CD4-positive, alpha-beta T cell treated with Interleukin-21 for 1 hour (primary cell): ENCODE measurements at regions not wholly inside any gene's neighbourhood (a gene's known extent, or its start where the extent isn't known, plus 50 kb on each side); places are given as distances from the start of the nearest gene placed in this dataset.

Source experiments
- DNase-seq: peaks from one replicate; pipeline ENCODE4 v3.0.0-alpha.2; 2020

DNA sequence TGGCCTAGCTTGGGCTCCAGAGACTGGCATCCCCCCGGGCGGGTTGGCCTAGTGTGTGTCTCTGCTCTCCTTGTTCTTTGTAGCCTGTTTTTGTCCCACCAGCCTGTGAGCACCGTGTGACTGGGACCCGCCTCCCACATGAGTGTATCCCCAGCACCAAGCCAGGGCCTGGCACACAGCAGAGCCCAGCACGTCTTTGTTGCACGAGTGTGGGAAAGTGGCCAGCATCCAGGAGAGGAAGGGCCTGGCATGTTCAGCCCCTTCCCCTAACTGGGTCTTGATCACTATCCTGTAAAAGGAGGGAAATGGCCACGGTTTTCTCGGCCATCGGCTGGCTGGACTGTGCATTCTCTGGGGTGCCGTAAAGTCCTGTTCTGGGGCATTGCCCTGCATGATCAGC, 290.1 kb downstream of the BMP7 start:
- DNase-seq = no peak

DNA sequence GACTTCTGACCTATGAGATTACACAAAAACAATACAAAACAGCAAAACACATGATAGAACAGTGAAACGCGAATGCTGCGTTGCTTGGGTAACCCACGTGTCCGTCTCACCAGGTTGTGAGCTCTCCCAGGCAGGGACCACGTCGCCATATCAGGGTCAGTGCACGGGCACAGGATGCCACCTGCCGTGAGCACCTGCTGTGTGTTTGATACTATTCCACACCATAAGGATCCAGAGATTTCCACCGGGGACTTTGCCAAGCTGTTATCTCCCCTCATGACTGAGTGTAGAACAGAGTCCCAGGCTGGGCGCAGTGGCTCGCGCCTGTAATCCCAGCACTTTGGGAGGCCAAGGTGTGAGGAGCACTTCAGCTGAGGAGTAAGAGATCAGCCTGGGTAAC, 288.0 kb downstream of the BMP7 start:
- no peak for DNase-seq

DNA sequence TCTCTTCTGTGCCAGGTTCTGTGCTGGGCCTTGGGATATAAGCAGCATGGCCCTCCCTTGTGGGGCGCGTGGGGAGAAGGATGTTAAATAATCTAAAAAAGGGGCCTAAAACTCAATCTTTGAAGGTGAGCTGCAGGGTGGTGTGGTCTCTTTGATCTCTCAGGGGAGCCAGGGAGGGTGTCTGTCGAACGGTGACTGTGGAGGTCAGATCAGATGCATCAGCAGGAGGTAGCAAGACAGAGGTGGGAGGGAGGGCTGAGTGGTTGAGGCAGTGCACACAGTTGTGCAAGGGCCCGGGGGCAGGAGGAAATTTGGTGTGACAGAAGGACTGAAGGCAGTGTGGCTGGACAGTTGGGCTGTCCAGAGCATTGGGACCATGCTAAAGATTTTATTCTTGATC, 287.3 kb downstream of the BMP7 start:
- DNase-seq = no peak

DNA sequence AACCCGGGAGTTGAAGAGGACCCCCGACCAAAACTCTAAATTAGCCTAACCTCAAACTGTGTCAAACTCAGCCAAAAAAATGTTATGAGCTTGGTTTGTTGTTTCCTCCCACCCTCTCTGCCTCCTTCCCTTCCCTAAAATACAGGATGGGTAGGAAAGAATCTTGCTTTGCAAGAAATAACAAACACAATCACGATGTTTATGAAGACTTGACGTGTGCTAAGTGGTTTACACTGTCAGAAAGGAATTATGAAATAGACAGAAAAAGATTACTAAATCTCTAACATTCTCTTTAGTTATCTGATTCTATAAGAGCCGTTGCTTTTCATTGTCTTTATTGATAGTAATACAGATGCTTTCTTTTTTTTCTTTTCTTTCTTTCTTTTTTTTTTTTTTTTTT, 285.1 kb downstream of the BMP7 start:
- DNase-seq = no peak

DNA sequence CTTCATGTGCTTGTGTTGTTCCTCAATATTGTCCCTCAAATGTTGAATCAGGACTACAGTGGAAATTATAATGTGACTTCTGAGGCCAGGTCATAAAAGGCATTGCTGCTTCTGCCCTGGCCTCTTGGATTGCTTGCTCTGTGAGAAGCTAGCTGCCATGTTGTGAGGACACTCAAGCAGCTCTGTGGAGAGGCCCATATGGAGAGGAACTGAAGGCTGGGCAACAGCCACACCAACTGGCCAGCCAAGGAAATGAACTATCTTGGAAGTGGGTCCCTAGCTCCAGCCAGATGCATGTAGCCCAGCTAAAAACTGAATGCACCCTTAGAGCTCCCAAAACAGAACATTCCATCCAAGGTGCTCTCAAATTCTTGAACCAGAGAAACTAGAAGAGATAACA, 282.6 kb downstream of the BMP7 start:
- DNase-seq = no peak

DNA sequence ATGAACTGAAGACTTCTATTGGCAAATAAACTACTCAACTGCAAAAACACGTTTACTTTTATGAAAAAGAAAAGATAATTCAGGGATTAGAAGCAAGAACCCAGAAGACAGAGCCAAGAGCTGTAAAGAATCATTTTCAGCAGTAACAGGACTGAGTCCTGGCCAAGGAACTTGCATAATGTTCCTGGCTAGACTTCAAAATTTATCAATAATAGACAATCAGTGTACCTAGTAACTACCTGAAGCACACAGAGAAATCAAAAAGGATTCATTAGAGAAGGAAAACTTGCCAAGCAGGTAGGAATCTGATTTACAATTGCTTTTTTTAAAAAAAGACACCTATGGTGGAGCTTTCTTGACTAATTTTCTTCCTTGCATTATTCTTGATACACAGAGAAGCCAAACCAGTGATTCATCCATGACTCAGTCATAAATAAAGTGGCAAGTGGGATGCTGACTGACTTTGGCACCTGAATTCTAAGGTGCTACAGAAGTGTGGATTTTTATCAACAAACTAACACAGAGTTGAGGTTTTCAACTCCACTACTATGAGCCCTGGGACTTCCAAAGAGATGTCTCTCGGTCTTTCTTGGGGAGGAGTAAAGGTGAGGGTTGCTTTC, 281.3 kb downstream of the BMP7 start:
- no peak for DNase-seq

DNA sequence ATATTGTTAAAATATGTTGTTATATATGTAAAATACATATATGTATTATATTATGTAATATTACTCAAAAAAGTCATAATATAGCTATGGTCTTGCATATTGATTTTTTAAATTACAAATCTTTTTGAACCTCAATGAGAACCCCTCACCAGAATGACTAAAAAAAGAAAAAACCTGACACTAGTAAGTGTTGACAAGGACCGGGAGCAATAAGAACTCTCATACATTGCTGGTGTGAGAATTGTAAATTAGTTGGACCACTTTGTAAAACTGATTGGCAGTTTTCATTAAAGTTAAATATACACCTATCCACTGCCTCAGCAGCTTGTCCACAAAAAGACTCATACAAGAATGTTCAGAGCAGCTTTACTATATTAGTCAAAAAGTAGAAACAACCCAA, 280.0 kb downstream of the BMP7 start:
- no peak for DNase-seq

DNA sequence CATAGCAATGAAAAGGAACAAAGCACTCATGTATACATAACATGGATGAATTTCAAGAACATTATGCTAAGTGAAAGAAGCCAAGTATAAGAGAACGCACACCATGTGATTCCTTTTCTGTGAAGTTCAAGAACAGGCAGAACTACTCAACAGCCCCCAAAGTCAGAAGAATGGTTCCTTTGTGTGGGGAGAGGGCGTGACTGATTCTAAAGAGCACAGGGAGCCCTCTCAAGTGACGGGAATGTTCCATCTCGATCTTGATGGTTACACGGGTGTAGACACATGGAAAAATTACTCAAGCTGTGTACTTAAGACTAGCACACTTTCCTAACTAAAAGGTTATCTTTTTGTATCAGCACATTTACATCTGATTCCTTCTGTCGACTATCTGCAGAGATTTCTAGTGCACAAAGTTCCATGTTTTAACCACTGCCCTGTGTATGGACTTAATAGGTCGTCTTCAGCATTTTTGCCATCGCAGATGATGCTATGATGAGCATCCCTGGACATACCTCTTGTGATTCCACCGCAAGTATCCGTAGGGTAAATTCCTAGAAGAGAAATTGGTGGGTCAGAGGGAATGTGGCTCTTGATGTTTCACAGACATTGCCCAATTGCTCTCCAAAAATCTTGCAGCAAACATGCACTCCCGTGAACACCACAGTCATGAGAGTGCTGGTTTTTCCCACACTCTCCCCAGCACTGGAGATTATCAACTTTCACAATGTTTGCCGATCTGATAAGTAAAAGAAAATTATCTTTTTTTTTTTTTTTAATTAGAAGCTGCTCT, 279.3 kb downstream of the BMP7 start:
- no peak for DNase-seq

DNA sequence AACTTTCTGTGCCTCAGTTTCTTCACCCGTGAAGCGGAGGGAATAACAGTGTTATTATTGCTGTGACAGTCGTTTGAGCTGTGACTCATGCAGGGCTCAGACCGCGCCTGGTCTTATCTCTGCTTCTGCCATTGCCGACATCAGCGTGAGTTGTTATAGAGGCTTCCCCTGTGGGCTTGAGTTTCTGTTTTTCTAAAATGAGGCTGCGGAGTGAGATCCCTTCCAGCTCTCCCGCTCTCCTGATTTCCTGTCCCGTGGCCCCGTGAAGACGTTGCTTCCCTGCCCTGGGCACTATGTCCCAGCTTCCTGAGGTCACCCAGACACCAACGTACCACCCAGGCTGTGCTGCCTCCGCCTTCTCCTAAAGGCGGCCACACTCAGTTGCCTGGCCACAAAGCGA, 278.5 kb downstream of the BMP7 start:
- no peak for DNase-seq

DNA sequence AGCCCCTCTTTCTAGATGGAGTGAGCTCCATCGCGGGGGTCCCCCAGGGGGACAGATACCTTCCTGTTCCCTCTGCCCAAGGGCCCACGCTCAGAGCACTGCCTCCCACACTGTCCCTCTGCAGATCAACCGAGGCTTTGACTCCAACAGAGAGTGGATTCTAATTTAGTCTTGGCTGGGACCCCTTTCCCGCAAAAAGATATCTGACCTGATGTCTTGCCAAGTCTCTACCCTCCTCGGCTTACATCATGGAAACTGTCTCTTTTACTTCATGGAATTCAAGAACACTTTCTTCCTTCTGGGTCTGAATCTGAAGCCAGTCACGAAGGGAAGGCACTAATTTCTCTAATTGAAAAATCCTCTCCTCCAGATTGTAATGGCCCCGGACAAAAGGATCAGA, 278.0 kb downstream of the BMP7 start:
- DNase-seq = no peak

DNA sequence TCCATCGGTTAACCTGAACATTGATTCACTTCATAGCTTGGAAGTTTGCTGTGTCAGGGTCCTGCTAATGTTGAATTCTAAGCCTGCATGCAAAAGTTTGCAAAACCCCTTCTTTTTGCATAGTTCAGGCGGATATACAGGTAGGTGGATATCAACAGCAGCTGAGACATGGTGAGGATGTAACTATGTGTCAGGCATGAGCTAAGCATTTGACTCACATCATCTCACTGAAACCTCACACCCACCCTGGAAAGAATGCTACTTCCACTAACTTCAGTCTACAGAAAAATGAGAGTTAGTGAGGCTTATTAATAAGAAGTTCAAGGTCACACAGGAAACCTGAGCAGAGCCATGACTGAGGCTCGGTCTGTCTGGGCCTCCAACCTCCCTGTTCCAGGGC, 276.9 kb downstream of the BMP7 start:
- DNase-seq = no peak

DNA sequence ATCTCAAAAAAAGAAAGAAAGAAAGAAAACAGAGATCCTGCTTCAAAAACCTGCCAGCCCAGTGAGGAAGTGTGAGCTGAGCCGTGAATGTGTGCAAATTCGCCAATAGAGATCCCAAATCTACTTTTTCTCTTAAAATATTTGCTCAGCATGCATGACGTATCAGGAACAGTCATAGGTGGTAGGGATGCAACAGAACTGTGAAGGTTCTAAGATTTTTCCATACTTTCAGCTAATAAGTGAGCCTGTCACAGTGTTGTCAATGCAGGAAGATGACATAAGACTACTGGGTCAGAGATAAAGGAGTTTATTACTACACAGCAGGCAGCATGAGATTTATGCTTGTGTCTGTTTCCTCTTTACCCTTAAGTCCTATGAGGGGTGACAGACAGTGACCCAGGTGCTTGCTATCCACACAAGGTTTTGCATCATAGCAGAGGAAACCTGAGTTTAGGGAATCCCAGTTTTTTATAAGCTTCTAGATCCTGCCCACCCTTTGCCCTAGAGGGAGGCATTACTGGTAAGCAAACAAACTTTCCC, 273.4 kb downstream of the BMP7 start:
- no peak for DNase-seq

DNA sequence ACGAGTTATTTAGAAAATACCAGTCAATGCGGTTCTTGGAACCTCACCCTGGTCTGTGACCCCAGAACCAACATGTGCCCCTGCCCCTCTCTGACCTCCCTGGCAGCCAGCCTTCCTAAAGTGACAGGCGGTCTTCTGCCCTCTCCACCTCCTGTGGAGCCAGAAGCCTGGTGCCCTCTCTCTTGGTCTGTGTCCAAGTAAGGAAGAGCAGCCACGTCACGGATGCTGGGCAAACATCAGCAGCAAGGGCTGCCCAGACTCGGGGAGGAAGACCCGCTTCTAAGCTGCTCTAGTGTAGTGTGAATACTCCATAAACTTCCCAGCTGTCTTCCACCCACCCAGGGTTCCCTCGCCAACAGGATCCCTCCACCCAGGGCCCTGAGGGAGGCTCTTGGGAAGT, 272.4 kb downstream of the BMP7 start:
- no peak for DNase-seq

DNA sequence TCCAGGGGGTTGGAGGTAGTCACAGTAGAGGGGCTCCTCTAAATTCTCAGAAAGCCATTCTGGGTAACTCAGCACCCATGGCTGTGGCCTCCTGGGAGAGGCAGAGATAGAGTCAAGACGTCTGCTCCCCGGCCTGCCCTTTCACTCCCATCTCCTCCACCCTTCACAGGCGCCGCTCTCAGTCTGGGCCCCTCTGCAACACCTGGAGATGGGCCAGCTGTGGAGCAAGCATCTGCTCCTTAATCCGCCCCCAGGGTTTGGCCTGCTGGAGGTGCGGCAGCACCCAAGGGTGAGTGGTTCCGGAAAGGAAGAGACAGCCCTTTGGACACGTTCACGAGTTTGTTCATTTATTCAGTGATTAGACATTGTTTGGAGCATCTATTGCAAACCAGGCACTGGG, 271.3 kb downstream of the BMP7 start:
- no peak for DNase-seq

DNA sequence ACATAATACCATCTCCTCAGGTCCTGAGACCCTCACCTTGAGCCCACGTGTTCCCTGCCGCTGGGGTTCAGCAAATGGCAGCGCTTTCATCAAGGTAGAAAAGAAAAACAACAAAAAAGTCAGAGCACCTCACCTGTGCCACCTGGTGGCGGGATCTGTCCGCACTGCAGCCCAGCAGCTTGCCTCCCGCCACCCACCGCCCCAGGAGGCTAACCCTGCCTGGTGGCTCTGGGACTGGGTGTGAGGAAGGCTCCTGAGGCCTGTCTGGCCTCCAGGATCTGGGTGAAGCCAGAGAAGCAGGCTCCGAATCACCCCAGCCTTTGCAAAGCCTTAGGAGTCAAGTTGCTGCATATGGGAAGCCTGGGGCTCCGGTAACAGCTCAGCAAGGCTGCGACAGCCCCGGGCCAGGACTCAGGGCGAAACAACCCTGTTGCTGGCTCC, 270.8 kb downstream of the BMP7 start:
- DNase-seq = no peak

DNA sequence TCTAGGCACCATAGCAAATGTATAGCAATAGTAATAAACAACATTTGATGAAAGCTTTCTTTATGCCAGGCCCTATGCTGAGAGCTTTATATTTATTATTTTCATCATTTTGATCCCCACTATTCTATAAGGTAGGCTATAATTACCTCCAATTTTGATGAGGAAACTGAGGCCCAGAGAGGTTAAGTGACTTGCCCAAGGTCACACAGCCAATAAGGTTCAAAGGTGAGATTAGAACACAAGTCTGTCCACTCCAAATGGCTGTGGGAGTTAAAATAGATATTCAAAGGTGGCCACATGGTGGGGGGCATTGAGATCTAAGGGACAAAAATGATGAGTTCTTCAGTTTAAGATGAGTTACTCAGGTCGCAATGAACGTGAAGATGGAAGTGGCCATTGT, 269.9 kb downstream of the BMP7 start:
- no peak for DNase-seq

DNA sequence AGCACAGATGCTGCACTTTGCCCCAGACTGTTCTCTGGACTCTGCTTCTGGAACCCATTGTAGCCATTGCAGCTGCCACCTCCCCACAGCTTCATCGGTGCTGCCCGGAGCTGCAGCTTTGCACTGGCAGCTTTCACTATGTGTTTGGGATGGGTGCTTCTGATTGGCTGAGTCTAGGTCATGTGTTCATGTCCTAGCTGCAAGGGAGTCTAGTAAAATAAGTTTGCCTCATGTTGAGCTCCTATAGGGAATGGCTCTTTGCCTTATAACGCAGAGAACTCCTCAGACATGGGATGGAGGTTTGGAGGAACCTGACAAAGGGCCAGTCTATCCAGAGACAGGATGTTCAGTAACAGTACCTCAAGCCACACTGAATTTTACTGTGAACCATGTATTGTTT, 268.0 kb downstream of the BMP7 start:
- DNase-seq = no peak

DNA sequence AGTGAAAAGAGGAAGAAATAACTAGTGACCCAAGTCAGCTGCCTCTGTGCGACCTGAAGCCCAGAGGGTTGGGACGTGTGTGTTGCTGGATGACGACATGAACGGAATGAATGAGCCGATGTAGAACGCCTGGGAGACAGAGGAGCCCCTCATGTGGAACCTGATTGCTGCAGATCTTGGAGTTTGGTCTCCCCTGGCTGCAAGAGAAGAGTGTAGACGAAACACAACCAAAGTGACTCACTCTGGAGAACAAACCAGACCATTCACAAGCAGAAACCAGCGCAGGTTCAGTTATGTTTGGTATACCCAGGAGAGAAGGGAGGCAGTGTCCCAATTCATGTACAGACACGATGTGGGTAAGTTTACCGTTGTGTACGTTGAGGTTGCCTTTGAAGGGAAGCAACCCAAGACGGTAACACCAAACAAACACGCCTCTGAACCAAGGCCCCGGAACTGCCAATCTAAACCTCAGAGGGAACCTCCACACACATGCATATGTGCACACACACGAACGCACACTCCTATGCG, 265.9 kb downstream of the BMP7 start:
- no peak for DNase-seq

DNA sequence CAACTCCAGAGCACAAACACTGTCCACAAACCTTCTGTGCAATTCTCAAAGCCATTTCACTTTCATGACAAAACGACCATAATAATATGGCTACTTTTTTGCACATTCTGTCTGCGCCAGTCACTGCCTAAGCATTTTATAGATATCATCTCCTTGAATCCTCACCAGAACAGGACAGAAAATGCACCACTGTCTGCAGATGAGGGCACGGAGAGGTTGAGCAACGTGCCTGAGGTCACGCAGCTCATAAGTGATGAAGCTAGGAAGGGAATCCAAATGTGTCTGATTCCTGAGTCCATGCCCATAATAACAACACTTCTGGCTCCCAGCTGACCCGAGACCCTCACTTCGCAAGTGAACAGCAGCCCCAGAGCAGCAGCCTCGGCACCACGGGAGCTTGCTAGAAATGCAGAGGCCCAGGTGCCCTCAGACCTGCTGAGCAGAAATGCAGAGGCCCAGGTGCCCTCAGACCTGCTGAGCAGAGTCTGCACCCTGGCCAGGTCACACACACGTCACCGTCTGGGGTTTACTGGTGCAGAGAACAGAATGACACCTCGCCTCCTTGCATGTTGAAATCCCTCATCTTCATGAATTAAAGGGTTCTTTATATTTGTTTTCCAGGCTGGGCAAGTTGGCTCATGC, 265.2 kb downstream of the BMP7 start:
- DNase-seq = no peak

DNA sequence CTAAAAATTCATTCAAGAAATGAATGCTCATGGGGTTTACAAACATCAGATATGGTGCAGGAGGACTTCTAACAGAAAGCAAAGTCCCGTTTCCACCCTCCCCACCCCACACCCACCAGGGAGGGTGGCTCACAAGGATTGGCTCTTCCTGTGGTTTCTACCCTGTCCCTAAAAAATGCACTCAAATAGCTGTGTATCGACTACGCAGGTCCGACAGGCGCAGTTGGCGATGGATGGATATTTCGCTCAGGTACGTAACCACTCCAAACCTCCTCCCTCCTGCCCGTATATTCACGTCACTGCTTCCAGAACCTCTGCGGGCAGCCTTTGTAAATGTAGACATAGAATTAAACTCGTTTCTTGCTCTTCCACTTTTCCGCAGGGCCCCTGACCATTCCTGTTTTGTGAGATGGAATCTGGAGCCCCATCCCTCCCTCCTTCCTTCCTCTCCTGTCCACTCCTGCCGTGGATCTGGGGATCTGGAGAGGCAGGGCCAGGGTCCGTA, 264.3 kb downstream of the BMP7 start:
- no peak for DNase-seq

DNA sequence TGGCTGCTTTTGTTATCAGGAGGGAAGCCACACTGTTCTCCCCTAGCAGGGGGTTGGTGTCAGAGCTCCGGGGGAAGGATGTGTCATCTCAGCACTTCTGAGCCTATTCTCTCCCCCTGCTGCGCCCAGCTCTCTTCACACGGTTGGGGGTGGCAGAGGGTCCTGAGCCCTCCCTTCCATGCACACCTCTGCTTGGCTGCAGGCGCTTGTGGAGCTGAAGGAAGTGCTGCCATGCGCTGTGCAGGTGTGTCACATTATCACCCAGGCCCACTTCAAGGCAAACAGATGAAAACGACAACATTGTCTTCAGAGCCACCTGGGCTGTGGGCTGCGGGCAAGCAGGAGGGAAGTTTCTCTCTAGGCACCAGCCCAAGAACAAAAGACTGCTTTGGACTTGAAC, 263.4 kb downstream of the BMP7 start:
- DNase-seq = no peak

DNA sequence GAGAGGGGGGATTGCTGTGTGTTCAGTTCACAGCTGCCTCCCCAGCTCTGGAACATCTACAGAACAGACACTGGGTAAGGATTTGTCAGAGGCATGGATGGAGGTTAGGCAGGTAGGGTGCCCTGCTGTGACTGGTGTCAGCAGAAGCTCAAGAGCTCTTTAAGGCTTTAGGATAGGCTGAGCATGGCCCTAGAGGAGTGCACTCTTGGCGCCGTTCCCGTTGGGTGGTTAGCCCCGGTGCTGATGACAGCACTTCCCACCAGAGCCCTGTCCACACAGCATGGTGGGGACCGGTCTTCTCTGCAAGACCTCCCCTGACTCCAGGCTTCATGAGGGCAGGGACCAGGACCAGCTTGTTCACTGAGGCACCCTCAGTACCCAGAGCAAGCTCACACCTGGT, 262.0 kb downstream of the BMP7 start:
- DNase-seq = no peak
